ENCODE measurements at regions not wholly inside any gene's neighbourhood (a gene's known extent, or its start where the extent isn't known, plus 50 kb on each side); places are given as distances from the start of the nearest gene placed in this dataset.

DNA sequence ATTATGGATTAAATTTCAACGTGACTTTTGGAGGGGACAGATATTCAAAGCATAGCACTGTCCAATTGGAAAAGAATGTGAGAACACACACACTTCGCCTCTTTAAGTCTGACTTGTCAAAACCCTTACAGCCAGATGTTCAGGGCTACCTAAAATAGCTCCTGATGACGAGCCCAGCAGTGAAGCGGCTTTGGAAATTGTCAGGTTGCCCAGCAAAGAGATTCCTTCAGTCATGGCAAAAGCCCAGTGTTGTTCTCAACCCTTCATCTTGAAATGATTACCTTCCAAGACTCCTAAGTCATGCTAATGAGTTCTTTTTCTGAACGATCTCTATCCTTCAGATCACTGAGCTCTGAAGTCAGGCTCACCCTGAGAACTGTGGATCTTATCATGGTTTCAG is 436.6 kb downstream of the LRATD1 start:
- no peaks in the 10 kb centered on the region for H3K27me3 ChIP-seq (ENCODE audit: control insufficient read depth, insufficient read depth, low read length)
- no peak overlapping the region for H3K27ac ChIP-seq (ENCODE audit: low read length)
- H3K9me3 ChIP-seq (replicated peaks; ENCODE audit: control insufficient read depth, low read depth, low read length) = no peaks in the 10 kb centered on the region
- no peak overlapping the region for H3K4me3 ChIP-seq (ENCODE audit: low read length)
- no peaks in the 10 kb centered on the region for H3K4me1 ChIP-seq (ENCODE audit: control insufficient read depth, insufficient read depth, low read length)
- DNase-seq = peak; percentile 75
- WGBS (ENCODE audit: insufficient coverage) = 19% methylated on average over 4 of the region's 5 CpGs
- no peaks in the 10 kb centered on the region for H3K36me3 ChIP-seq (ENCODE audit: control insufficient read depth, insufficient read depth, low read length)

GRCh38 chr2:15072836-15073235 is 440.3 kb downstream of the LRATD1 start:
- no peak overlapping the region for H3K27ac ChIP-seq (ENCODE audit: low read length)
- H3K9me3 ChIP-seq (replicated peaks; ENCODE audit: control insufficient read depth, low read depth, low read length) = no peaks in the 10 kb centered on the region
- H3K36me3 ChIP-seq (ENCODE audit: control insufficient read depth, insufficient read depth, low read length) = no peaks in the 10 kb centered on the region
- no peaks in the 10 kb centered on the region for H3K4me1 ChIP-seq (ENCODE audit: control insufficient read depth, insufficient read depth, low read length)
- H3K27me3 ChIP-seq (ENCODE audit: control insufficient read depth, insufficient read depth, low read length) = no peaks in the 10 kb centered on the region
- no peak for DNase-seq
- H3K4me3 ChIP-seq (ENCODE audit: low read length) = no peak overlapping the region
- no CpG with 5 or more reads among the region's 6 CpGs for WGBS (ENCODE audit: insufficient coverage)

DNA sequence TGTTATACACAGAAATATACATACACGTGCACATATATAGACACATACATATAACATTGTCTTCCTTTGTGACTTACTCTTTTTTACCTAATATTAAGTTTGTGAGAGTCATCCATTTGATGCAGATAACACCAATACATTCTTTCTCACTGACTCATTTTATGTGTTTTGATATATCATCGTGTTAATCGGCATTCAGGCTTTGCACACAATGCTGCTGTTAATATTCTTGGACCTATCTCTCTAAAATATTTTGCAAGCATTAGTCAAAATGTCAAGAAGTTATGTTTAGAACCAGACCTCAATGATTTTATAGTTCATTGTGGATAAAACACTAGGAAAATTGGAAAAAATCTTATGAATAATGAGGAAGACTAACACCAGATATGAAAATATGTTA is 441.1 kb downstream of the LRATD1 start:
- H3K36me3 ChIP-seq (ENCODE audit: control insufficient read depth, insufficient read depth, low read length) = no peaks in the 10 kb centered on the region
- no peaks in the 10 kb centered on the region for H3K27me3 ChIP-seq (ENCODE audit: control insufficient read depth, insufficient read depth, low read length)
- no peak overlapping the region for H3K27ac ChIP-seq (ENCODE audit: low read length)
- no peak for DNase-seq
- H3K9me3 ChIP-seq (replicated peaks; ENCODE audit: control insufficient read depth, low read depth, low read length) = no peaks in the 10 kb centered on the region
- H3K4me3 ChIP-seq (ENCODE audit: low read length) = no peak overlapping the region
- H3K4me1 ChIP-seq (ENCODE audit: control insufficient read depth, insufficient read depth, low read length) = no peaks in the 10 kb centered on the region
- WGBS (ENCODE audit: insufficient coverage) = no CpG with 5 or more reads among the region's 3 CpGs

GRCh38 chr2:15074319-15074718 is 441.8 kb downstream of the LRATD1 start:
- H3K4me3 ChIP-seq (ENCODE audit: low read length) = no peak overlapping the region
- H3K9me3 ChIP-seq (replicated peaks; ENCODE audit: control insufficient read depth, low read depth, low read length) = no peaks in the 10 kb centered on the region

GRCh38 chr2:15074751-15075700 is 442.5 kb downstream of the LRATD1 start:
- 40% methylated on average over 1 of the region's 2 CpGs for WGBS (ENCODE audit: insufficient coverage)
- no peaks in the 10 kb centered on the region for H3K27me3 ChIP-seq (ENCODE audit: control insufficient read depth, insufficient read depth, low read length)
- H3K36me3 ChIP-seq (ENCODE audit: control insufficient read depth, insufficient read depth, low read length) = no peaks in the 10 kb centered on the region
- DNase-seq = no peak
- H3K4me3 ChIP-seq (ENCODE audit: low read length) = no peak overlapping the region
- no peaks in the 10 kb centered on the region for H3K9me3 ChIP-seq (replicated peaks; ENCODE audit: control insufficient read depth, low read depth, low read length)
- H3K27ac ChIP-seq (ENCODE audit: low read length) = no peak overlapping the region
- H3K4me1 ChIP-seq (ENCODE audit: control insufficient read depth, insufficient read depth, low read length) = no peaks in the 10 kb centered on the region

More at GRCh38 chr2:15074319-15074718, 441.8 kb downstream of the LRATD1 start:
- Histone ChIP-seq H3K27me3 (ENCODE audit: control insufficient read depth, insufficient read depth, low read length) (no peaks in the 10 kb centered on the region), H3K27ac (ENCODE audit: low read length) (no peak overlapping the region), H3K36me3 (ENCODE audit: control insufficient read depth, insufficient read depth, low read length) (no peaks in the 10 kb centered on the region), H3K4me1 (ENCODE audit: control insufficient read depth, insufficient read depth, low read length) (no peaks in the 10 kb centered on the region)
- no peak for DNase-seq

DNA sequence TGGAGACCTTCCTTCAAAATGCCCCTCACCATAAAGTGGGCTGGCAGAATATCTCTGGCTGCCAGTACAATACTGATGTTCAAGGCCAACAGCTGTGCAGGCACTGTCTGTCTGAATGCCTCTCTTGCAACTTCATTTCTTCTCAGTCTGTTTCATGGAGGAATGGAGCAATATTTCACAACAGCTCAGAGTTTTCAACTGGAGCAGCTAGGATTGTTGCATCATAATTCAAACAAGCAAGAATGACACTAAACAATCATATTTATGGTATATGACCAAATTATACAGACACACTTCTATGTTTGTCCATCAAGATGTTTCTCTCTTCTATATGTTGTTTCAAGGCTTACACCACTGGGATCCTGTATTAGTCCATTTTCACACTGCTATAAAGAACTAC is 444.2 kb downstream of the LRATD1 start:
- Histone ChIP-seq H3K4me1 (ENCODE audit: control insufficient read depth, insufficient read depth, low read length) (no peaks in the 10 kb centered on the region), H3K9me3 (replicated peaks; ENCODE audit: control insufficient read depth, low read depth, low read length) (no peaks in the 10 kb centered on the region), H3K36me3 (ENCODE audit: control insufficient read depth, insufficient read depth, low read length) (no peaks in the 10 kb centered on the region), H3K27me3 (ENCODE audit: control insufficient read depth, insufficient read depth, low read length) (no peaks in the 10 kb centered on the region), H3K27ac (ENCODE audit: low read length) (no peak overlapping the region), H3K4me3 (ENCODE audit: low read length) (no peak overlapping the region)
- DNase-seq = no peak

DNA sequence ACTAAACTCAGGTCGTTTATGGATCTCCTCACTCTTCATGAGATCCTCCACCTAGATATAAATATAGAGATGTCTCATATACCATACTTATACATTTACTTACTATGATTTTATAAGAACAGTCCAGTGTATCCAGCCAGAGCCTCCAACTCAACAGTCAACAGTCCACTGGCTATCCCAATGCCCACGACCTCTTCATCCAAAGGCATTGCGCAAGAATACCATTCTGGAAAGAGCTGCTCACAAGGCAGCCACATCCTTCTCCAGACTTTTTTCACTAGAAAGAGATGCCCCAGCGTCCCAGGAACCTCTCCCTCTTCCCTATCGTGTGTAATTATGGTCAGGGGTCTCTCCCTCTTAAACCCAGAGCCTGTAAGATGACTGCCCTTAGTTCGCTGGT is 448.8 kb downstream of the LRATD1 start:
- no peak for DNase-seq
- no peaks in the 10 kb centered on the region for H3K4me1 ChIP-seq (ENCODE audit: control insufficient read depth, insufficient read depth, low read length)
- whole genome bisulfite sequencing (ENCODE audit: insufficient coverage) = 86% methylated on average over 1 of the region's 6 CpGs
- H3K9me3 ChIP-seq (replicated peaks; ENCODE audit: control insufficient read depth, low read depth, low read length) = no peaks in the 10 kb centered on the region
- H3K4me3 ChIP-seq (ENCODE audit: low read length) = no peak overlapping the region
- H3K36me3 ChIP-seq (ENCODE audit: control insufficient read depth, insufficient read depth, low read length) = no peaks in the 10 kb centered on the region
- H3K27me3 ChIP-seq (ENCODE audit: control insufficient read depth, insufficient read depth, low read length) = no peaks in the 10 kb centered on the region
- no peak overlapping the region for H3K27ac ChIP-seq (ENCODE audit: low read length)

- no peak overlapping the region for H3K27ac ChIP-seq (ENCODE audit: low read length)
- H3K4me1 ChIP-seq (ENCODE audit: control insufficient read depth, insufficient read depth, low read length) = no peaks in the 10 kb centered on the region
- no peaks in the 10 kb centered on the region for H3K27me3 ChIP-seq (ENCODE audit: control insufficient read depth, insufficient read depth, low read length)
- 88% methylated on average over 4 of the region's 5 CpGs for WGBS (ENCODE audit: insufficient coverage)
- H3K9me3 ChIP-seq (replicated peaks; ENCODE audit: control insufficient read depth, low read depth, low read length) = no peaks in the 10 kb centered on the region
- no peaks in the 10 kb centered on the region for H3K36me3 ChIP-seq (ENCODE audit: control insufficient read depth, insufficient read depth, low read length)
- H3K4me3 ChIP-seq (ENCODE audit: low read length) = no peak overlapping the region
- no peak for DNase-seq
Observed at GRCh38 chr2:15082105-15083058, 449.9 kb downstream of the LRATD1 start.

DNA sequence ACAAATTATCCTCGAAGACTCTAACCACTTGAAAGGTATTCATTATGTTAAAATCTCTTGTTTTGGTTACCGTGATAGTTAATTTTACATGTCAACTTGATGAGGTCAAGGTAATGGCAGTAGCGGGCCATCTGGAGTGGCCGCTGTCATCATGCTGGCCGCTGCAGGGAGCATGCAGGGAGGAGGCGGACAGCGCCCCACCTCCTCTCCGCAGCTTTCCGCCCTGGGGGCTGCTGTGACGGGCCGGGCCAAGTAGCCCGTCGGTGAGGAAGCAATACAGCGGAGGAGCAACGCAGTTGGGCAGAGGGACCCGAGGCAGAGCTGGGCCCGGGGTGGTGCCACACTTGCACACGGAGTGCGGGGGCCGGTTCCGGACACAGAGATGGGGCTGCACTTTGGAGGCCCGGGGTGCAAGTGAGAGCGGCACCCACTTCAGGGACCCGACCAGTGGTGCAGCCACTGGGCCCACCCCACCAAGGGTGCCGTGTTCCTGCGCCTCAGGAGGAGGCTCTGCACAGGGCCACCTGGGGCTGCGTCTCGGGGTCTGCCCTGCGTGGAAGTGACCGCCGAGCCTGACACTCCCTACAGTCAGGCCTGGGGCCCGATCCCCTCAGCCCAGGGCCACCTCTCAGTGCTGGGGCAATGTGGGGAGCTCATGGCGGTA is 452.4 kb downstream of the LRATD1 start:
- H3K27me3 ChIP-seq (ENCODE audit: control insufficient read depth, insufficient read depth, low read length) = no peaks in the 10 kb centered on the region
- no peaks in the 10 kb centered on the region for H3K9me3 ChIP-seq (replicated peaks; ENCODE audit: control insufficient read depth, low read depth, low read length)
- no peaks in the 10 kb centered on the region for H3K36me3 ChIP-seq (ENCODE audit: control insufficient read depth, insufficient read depth, low read length)
- no peak overlapping the region for H3K4me3 ChIP-seq (ENCODE audit: low read length)
- H3K4me1 ChIP-seq (ENCODE audit: control insufficient read depth, insufficient read depth, low read length) = no peaks in the 10 kb centered on the region
- 86% methylated on average over 33 of the region's 33 CpGs for WGBS (ENCODE audit: insufficient coverage)
- DNase-seq = no peak
- no peak overlapping the region for H3K27ac ChIP-seq (ENCODE audit: low read length)

- H3K4me3 ChIP-seq (ENCODE audit: low read length) = no peak overlapping the region
- no peaks in the 10 kb centered on the region for H3K9me3 ChIP-seq (replicated peaks; ENCODE audit: control insufficient read depth, low read depth, low read length)
- H3K36me3 ChIP-seq (ENCODE audit: control insufficient read depth, insufficient read depth, low read length) = no peaks in the 10 kb centered on the region
- no peak for DNase-seq
- WGBS (ENCODE audit: insufficient coverage) = no CpG with 5 or more reads among the region's 1 CpG
- no peaks in the 10 kb centered on the region for H3K27me3 ChIP-seq (ENCODE audit: control insufficient read depth, insufficient read depth, low read length)
- no peaks in the 10 kb centered on the region for H3K4me1 ChIP-seq (ENCODE audit: control insufficient read depth, insufficient read depth, low read length)
- H3K27ac ChIP-seq (ENCODE audit: low read length) = no peak overlapping the region
Observed at GRCh38 chr2:15092181-15092580, 459.7 kb downstream of the LRATD1 start.
